ENCODE measurements at regions not wholly inside any gene's neighbourhood (a gene's known extent, or its start where the extent isn't known, plus 50 kb on each side); places are given as distances from the start of the nearest gene placed in this dataset.

- Mint-ChIP-seq H3K4me3 (no peak overlapping the region), H3K9me3 (peaks cover 4% of the 10 kb centered on the region), H3K4me1 (no peaks in the 10 kb centered on the region), H3K27me3 (no peaks in the 10 kb centered on the region), H3K36me3 (ENCODE audit: low read depth) (no peaks in the 10 kb centered on the region), H3K27ac (no peak overlapping the region)
- ATAC-seq (replicated peaks): no peak
Observed at GRCh38 chr18:71130351-71130750, 841.5 kb downstream of the SOCS6 start.

DNA sequence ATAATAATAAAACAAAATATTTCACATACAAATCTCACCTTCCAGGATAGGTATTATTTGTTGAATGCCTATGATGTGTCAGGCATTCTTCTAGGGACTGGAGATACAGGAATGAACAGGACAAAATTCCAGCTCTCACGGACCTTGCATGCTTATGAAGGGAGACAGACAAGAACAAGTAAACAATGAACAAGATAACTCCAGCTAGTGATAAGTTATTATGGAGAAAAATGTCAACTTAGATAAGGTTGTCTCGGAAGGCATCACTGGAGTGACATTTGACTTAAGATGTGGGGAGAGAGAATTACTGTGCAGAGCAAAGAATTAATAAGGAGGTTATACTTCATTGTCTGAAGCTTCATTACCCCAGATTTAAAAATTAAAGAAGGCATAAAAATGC is 836.7 kb downstream of the SOCS6 start:
- ATAC-seq (replicated peaks): no peak
- Mint-ChIP-seq H3K27ac (no peak overlapping the region), H3K9me3 (peaks cover 19% of the 10 kb centered on the region), H3K4me3 (no peak overlapping the region), H3K4me1 (no peaks in the 10 kb centered on the region), H3K27me3 (no peaks in the 10 kb centered on the region), H3K36me3 (ENCODE audit: low read depth) (no peaks in the 10 kb centered on the region)

DNA sequence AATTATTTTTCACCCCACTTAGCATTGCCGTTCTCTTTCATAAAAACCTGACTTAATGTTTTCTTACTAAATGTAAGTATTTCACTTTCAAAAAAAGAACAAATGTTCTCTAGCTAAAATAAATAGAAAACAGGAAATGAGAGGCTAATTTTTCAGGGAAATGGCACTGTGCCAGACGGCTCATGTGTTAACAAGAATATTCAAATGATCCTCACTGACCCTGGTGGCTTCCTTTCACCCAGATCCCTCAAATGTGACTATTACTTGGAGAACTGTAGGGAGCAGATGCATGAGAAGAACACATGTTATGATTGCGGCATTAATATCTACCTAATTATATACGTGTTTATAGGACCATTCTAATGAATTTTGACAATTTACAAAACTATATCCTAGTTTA is 827.7 kb downstream of the SOCS6 start:
- no peak for ATAC-seq (replicated peaks)
- H3K27ac Mint-ChIP-seq: no peak overlapping the region
- no peaks in the 10 kb centered on the region for H3K36me3 Mint-ChIP-seq (ENCODE audit: low read depth)
- no peaks in the 10 kb centered on the region for H3K27me3 Mint-ChIP-seq
- H3K4me1 Mint-ChIP-seq: no peaks in the 10 kb centered on the region
- H3K9me3 Mint-ChIP-seq: peaks cover under 1% of the 10 kb centered on the region
- H3K4me3 Mint-ChIP-seq: no peak overlapping the region

DNA sequence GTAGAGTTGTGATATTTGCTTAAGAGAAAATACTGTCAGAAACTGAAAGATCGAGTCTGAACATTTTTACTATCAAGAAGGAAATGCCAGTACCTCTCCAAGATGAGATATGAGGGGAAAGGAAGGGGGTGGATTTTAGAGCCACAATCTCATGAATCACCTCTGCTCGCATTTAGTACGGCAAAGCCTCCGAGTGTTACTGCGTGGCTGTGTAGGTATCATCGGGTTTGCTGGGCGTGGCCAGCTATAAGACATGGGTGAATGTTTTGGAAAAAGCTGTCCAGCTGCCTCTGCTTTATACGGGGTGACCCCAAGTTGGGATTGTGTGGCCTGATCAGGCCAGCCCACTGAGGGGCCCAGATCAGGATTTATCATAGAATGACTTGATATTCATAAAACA is 826.4 kb downstream of the SOCS6 start:
- Mint-ChIP-seq H3K27ac (no peak overlapping the region), H3K36me3 (ENCODE audit: low read depth) (no peaks in the 10 kb centered on the region), H3K27me3 (no peaks in the 10 kb centered on the region), H3K4me1 (no peaks in the 10 kb centered on the region), H3K4me3 (no peak overlapping the region), H3K9me3 (no peaks in the 10 kb centered on the region)
- ATAC-seq (replicated peaks): no peak

GRCh38 chr18:71114550-71115210 is 825.8 kb downstream of the SOCS6 start:
- no peak for ATAC-seq (replicated peaks)
- H3K27me3 Mint-ChIP-seq: no peaks in the 10 kb centered on the region
- H3K27ac Mint-ChIP-seq: no peak overlapping the region
- H3K4me1 Mint-ChIP-seq: no peaks in the 10 kb centered on the region
- no peaks in the 10 kb centered on the region for H3K9me3 Mint-ChIP-seq
- H3K36me3 Mint-ChIP-seq (ENCODE audit: low read depth): no peaks in the 10 kb centered on the region
- no peak overlapping the region for H3K4me3 Mint-ChIP-seq

DNA sequence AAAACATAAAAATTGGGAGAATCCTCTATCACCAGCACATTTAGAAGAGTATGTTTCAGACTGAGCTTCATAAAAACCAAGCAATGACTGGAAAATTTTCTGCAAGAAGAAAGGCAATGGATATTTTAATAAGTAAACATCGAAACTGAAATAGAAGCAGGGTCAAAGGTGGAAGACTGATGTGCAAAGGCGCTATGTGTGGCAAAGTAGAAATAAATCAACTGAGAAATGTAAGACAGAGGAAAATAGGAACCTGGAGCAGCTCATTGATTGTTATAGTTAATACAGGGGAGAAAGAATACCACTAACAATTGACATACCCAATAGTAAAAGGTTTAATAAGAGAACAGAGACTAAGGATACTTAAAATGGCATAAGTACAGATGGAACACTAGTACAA is 818.4 kb downstream of the SOCS6 start:
- ATAC-seq (replicated peaks): no peak
- no peaks in the 10 kb centered on the region for H3K36me3 Mint-ChIP-seq (ENCODE audit: low read depth)

DNA sequence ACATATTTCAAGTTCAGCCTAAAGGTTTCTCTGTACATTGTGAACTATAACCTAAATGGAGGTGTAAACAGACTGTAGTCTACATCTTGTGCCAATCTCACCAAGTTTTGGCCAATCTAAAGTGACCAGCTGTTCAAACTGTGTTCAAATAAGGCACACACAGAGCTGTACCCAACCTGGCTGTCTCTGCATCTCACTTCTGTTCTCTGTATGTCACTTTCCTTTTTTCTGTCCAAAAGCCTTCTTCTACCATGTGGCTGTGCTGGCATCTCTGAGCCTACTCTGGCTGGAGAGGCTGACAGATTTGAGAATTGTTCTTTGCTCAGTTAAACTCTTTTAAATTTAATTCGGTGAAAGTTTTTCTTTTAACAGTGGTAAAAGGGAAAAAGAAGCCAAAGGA is 817.9 kb downstream of the SOCS6 start:
- no peaks in the 10 kb centered on the region for H3K27me3 Mint-ChIP-seq
- no peaks in the 10 kb centered on the region for H3K36me3 Mint-ChIP-seq (ENCODE audit: low read depth)
- ATAC-seq (replicated peaks): no peak
- no peak overlapping the region for H3K27ac Mint-ChIP-seq
- H3K9me3 Mint-ChIP-seq: no peaks in the 10 kb centered on the region
- H3K4me1 Mint-ChIP-seq: no peaks in the 10 kb centered on the region
- H3K4me3 Mint-ChIP-seq: no peak overlapping the region

More for the DNA sequence above, 818.4 kb downstream of the SOCS6 start:
- Mint-ChIP-seq H3K27me3 (no peaks in the 10 kb centered on the region), H3K4me1 (no peaks in the 10 kb centered on the region), H3K9me3 (no peaks in the 10 kb centered on the region), H3K4me3 (no peak overlapping the region), H3K27ac (no peak overlapping the region)

GRCh38 chr18:71105994-71106546 is 817.2 kb downstream of the SOCS6 start:
- no peak overlapping the region for H3K4me3 Mint-ChIP-seq
- H3K4me1 Mint-ChIP-seq: no peaks in the 10 kb centered on the region
- no peak overlapping the region for H3K27ac Mint-ChIP-seq
- H3K27me3 Mint-ChIP-seq: no peaks in the 10 kb centered on the region
- ATAC-seq (replicated peaks): no peak
- no peaks in the 10 kb centered on the region for H3K9me3 Mint-ChIP-seq
- no peaks in the 10 kb centered on the region for H3K36me3 Mint-ChIP-seq (ENCODE audit: low read depth)

DNA sequence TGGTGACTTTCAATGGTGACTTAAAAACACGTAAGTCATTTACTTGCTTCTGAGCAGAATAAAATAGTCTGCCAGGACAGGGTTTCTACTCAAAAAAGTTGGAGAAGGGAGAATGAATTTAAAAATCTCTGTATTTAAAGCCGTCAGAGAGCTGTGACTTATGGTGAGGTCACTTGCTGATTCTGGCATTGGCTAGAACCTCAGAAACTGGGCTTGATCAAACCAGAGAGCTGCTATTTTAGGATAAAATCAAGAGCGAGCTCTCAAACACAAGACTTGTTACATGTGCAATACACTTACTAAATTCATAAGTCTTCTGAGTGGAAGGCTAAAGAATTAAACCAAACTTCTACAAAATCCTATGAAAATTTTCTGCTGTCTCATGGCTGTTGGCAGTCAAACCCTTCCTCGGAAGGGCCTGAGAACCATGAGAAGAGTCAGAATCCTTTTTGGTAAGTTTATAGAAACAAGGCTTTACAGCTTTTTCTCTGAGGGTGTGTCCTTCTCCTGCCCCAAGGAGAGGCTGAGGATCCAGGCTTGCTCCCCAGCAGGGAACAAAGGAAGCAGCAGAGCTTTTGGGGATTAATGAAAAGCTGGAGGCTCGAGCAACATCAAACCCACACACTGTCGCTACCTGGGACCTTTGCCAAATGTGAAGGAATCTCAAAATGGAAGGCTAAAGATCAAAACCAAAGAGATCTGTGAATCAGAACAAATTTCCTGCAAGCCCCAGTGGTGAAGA is 816.4 kb downstream of the SOCS6 start:
- H3K9me3 Mint-ChIP-seq: no peaks in the 10 kb centered on the region
- no peak for ATAC-seq (replicated peaks)
- no peak overlapping the region for H3K4me3 Mint-ChIP-seq
- no peaks in the 10 kb centered on the region for H3K27me3 Mint-ChIP-seq
- no peaks in the 10 kb centered on the region for H3K4me1 Mint-ChIP-seq
- H3K36me3 Mint-ChIP-seq (ENCODE audit: low read depth): no peaks in the 10 kb centered on the region
- H3K27ac Mint-ChIP-seq: no peak overlapping the region

- Mint-ChIP-seq H3K9me3 (no peaks in the 10 kb centered on the region), H3K27me3 (no peaks in the 10 kb centered on the region), H3K4me1 (no peaks in the 10 kb centered on the region), H3K4me3 (no peak overlapping the region), H3K36me3 (ENCODE audit: low read depth) (no peaks in the 10 kb centered on the region), H3K27ac (no peak overlapping the region)
- no peak for ATAC-seq (replicated peaks)
Observed at GRCh38 chr18:71079606-71080005, 790.8 kb downstream of the SOCS6 start.

DNA sequence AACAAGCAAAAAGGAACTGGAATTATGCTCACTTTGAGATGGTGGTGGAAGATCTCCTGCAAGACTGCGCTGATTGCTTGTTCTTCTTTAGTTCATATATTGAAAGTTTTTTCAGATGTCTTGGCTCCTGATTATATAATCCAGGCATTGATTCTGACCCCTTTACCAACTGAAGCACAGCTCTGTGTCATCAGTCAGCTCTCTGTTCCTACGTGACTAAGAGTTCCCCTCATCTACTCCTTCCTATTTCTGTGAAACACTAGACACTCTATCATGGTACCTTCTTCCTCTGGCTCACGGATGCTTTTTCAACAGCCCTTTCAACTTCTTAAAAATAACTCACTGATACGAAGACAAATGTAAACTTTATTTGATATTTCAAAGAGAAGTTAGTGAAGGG is 788.6 kb downstream of the SOCS6 start:
- Mint-ChIP-seq H3K27me3 (no peaks in the 10 kb centered on the region), H3K36me3 (ENCODE audit: low read depth) (no peaks in the 10 kb centered on the region), H3K4me3 (no peak overlapping the region), H3K27ac (no peak overlapping the region), H3K9me3 (no peaks in the 10 kb centered on the region), H3K4me1 (no peaks in the 10 kb centered on the region)
- no peak for ATAC-seq (replicated peaks)

- no peak for ATAC-seq (replicated peaks)
- Mint-ChIP-seq H3K4me1 (no peaks in the 10 kb centered on the region), H3K36me3 (ENCODE audit: low read depth) (no peaks in the 10 kb centered on the region), H3K27me3 (no peaks in the 10 kb centered on the region), H3K4me3 (no peak overlapping the region), H3K27ac (no peak overlapping the region), H3K9me3 (no peaks in the 10 kb centered on the region)
Observed at GRCh38 chr18:71075147-71075546, 786.3 kb downstream of the SOCS6 start.

GRCh38 chr18:71068338-71068737 is 779.5 kb downstream of the SOCS6 start:
- H3K4me3 Mint-ChIP-seq: no peak overlapping the region
- H3K4me1 Mint-ChIP-seq: no peaks in the 10 kb centered on the region
- no peak for ATAC-seq (replicated peaks)
- no peaks in the 10 kb centered on the region for H3K36me3 Mint-ChIP-seq (ENCODE audit: low read depth)
- H3K27me3 Mint-ChIP-seq: no peaks in the 10 kb centered on the region
- no peak overlapping the region for H3K27ac Mint-ChIP-seq
- H3K9me3 Mint-ChIP-seq: no peaks in the 10 kb centered on the region

GRCh38 chr18:71049893-71050292 is 761.0 kb downstream of the SOCS6 start:
- Mint-ChIP-seq H3K4me3 (no peak overlapping the region), H3K27me3 (no peaks in the 10 kb centered on the region), H3K36me3 (ENCODE audit: low read depth) (no peaks in the 10 kb centered on the region), H3K9me3 (no peaks in the 10 kb centered on the region), H3K27ac (no peak overlapping the region), H3K4me1 (no peaks in the 10 kb centered on the region)
- no peak for ATAC-seq (replicated peaks)

DNA sequence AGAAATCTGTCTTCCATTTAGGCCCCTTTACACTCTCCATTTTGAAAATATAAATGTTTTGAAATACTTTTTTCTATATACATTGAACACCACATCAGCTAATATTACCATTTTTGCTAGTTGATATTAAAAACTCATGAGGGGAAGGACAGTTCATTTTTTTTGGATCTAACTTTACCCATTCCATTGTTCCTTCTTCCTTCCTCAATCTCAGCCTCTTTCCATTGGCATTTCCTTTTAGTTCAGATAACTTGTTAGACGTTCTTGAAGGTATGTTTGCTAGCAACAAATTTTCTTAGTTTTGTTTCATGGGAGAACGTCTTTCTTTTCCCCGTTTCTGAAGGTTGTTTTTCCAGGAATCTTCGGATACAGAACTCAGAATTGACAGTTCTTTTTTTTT is 759.0 kb downstream of the SOCS6 start:
- no peak for ATAC-seq (replicated peaks)
- Mint-ChIP-seq H3K36me3 (ENCODE audit: low read depth) (no peaks in the 10 kb centered on the region), H3K27ac (no peak overlapping the region), H3K9me3 (no peaks in the 10 kb centered on the region), H3K4me1 (no peaks in the 10 kb centered on the region), H3K4me3 (no peak overlapping the region), H3K27me3 (no peaks in the 10 kb centered on the region)

Data from activated T-helper 17 cell treated with anti-CD3 and anti-CD28 coated beads, Interleukin-2, amount 50 U/mL, for 72 hours (primary cell).